ENCODE measurements at regions not wholly inside any gene's neighbourhood (a gene's known extent, or its start where the extent isn't known, plus 50 kb on each side); places are given as distances from the start of the nearest gene placed in this dataset.

DNA sequence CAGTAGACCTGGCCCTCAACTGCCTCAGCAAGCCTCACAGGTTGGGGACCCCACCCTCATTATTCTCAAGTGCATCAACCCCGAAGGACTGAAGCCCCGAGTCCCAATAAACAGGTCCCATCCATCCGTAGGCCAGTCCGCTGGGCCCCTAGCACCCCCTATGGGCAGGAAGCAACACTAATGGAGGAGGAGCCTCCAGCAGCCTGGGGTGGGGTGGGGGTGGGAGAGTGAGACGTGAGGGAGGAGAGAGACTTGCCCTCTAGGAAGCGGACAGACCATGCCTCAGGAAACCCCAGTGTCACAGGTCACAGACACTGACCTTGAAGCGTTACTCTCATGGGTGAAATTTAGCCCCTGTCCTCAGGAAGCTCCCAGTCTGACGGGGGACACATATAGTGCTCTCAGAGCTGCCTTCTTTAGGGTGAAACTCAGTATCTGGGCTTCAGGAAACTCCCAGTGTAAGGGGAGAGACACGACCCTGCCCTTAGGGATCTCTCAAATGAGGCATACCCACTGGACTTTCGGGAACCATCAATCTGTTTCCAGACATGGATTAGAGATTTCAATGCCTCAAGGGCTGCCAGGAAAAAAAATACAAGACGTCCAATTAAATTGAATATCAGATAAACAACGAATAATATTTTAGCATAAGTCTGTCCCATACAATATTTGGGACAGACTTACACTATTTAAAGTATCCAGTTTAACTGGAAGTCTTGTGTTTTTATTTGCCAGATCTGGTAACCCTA lies 125.8 kb downstream of the MRPL14 start (continued):
- TF ChIP-seq XRCC5 (optimal IDR thresholded peaks at IDR 0.05; ENCODE audit: low read length) = peak; percentile 63
- peak; percentile 53 for TF ChIP-seq HDAC1 (CRISPR knock-in tag; IDR thresholded peaks at IDR 0.05)
- TF ChIP-seq, protein P1, sequence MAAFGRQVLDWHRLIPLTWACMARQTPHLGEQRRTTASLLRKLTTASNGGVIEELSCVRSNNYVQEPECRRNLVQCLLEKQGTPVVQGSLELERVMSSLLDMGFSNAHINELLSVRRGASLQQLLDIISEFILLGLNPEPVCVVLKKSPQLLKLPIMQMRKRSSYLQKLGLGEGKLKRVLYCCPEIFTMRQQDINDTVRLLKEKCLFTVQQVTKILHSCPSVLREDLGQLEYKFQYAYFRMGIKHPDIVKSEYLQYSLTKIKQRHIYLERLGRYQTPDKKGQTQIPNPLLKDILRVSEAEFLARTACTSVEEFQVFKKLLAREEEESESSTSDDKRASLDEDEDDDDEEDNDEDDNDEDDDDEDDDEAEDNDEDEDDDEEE (CRISPR knock-in tag; IDR thresholded peaks at IDR 0.05) = 0 out of 2 replicates have a peak, but pooled peaks have one; percentile 9
- TF ChIP-seq KDM3A (CRISPR knock-in tag; IDR thresholded peaks at IDR 0.05; ENCODE audit: low read depth) = peak; percentile 58
- 0 out of 2 replicates have a peak, but pooled peaks have one; percentile 35 for TF ChIP-seq ZNF558 (CRISPR knock-in tag; IDR thresholded peaks at IDR 0.05; ENCODE audit: borderline replicate concordance)
- TF ChIP-seq, protein P2, sequence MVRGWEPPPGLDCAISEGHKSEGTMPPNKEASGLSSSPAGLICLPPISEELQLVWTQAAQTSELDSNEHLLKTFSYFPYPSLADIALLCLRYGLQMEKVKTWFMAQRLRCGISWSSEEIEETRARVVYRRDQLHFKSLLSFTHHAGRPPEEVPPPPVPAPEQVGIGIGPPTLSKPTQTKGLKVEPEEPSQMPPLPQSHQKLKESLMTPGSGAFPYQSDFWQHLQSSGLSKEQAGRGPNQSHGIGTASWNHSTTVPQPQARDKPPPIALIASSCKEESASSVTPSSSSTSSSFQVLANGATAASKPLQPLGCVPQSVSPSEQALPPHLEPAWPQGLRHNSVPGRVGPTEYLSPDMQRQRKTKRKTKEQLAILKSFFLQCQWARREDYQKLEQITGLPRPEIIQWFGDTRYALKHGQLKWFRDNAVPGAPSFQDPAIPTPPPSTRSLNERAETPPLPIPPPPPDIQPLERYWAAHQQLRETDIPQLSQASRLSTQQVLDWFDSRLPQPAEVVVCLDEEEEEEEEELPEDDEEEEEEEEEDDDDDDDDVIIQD (CRISPR knock-in tag; IDR thresholded peaks at IDR 0.05; ENCODE audit: low read depth) = peak; percentile 44; the same call in 1 of the 2 replicates
- TF ChIP-seq, protein P3, sequence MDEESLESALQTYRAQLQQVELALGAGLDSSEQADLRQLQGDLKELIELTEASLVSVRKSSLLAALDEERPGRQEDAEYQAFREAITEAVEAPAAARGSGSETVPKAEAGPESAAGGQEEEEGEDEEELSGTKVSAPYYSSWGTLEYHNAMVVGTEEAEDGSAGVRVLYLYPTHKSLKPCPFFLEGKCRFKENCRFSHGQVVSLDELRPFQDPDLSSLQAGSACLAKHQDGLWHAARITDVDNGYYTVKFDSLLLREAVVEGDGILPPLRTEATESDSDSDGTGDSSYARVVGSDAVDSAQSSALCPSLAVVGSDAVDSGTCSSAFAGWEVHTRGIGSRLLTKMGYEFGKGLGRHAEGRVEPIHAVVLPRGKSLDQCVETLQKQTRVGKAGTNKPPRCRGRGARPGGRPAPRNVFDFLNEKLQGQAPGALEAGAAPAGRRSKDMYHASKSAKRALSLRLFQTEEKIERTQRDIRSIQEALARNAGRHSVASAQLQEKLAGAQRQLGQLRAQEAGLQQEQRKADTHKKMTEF (CRISPR knock-in tag; IDR thresholded peaks at IDR 0.05) = peak; percentile 46
- TF ChIP-seq ZMAT3 (CRISPR knock-in tag; conservative IDR thresholded peaks at IDR 0.05) = 0 out of 2 replicates have a peak, but pooled peaks have one; percentile 32
- TF ChIP-seq, protein P4, sequence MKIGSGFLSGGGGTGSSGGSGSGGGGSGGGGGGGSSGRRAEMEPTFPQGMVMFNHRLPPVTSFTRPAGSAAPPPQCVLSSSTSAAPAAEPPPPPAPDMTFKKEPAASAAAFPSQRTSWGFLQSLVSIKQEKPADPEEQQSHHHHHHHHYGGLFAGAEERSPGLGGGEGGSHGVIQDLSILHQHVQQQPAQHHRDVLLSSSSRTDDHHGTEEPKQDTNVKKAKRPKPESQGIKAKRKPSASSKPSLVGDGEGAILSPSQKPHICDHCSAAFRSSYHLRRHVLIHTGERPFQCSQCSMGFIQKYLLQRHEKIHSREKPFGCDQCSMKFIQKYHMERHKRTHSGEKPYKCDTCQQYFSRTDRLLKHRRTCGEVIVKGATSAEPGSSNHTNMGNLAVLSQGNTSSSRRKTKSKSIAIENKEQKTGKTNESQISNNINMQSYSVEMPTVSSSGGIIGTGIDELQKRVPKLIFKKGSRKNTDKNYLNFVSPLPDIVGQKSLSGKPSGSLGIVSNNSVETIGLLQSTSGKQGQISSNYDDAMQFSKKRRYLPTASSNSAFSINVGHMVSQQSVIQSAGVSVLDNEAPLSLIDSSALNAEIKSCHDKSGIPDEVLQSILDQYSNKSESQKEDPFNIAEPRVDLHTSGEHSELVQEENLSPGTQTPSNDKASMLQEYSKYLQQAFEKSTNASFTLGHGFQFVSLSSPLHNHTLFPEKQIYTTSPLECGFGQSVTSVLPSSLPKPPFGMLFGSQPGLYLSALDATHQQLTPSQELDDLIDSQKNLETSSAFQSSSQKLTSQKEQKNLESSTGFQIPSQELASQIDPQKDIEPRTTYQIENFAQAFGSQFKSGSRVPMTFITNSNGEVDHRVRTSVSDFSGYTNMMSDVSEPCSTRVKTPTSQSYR (CRISPR knock-in tag; IDR thresholded peaks at IDR 0.05; ENCODE audit: borderline replicate concordance) = peak; percentile 67; the same call in 1 of the 2 replicates
- 0 out of 2 replicates have a peak, but pooled peaks have one; percentile 20 for TF ChIP-seq NFE2 (CRISPR knock-in tag; IDR thresholded peaks at IDR 0.05)
- 0 out of 2 replicates have a peak, but pooled peaks have one; percentile 24 for TF ChIP-seq ZNF232 (CRISPR knock-in tag; IDR thresholded peaks at IDR 0.05; ENCODE audit: borderline replicate concordance)
- TF ChIP-seq, protein P5, sequence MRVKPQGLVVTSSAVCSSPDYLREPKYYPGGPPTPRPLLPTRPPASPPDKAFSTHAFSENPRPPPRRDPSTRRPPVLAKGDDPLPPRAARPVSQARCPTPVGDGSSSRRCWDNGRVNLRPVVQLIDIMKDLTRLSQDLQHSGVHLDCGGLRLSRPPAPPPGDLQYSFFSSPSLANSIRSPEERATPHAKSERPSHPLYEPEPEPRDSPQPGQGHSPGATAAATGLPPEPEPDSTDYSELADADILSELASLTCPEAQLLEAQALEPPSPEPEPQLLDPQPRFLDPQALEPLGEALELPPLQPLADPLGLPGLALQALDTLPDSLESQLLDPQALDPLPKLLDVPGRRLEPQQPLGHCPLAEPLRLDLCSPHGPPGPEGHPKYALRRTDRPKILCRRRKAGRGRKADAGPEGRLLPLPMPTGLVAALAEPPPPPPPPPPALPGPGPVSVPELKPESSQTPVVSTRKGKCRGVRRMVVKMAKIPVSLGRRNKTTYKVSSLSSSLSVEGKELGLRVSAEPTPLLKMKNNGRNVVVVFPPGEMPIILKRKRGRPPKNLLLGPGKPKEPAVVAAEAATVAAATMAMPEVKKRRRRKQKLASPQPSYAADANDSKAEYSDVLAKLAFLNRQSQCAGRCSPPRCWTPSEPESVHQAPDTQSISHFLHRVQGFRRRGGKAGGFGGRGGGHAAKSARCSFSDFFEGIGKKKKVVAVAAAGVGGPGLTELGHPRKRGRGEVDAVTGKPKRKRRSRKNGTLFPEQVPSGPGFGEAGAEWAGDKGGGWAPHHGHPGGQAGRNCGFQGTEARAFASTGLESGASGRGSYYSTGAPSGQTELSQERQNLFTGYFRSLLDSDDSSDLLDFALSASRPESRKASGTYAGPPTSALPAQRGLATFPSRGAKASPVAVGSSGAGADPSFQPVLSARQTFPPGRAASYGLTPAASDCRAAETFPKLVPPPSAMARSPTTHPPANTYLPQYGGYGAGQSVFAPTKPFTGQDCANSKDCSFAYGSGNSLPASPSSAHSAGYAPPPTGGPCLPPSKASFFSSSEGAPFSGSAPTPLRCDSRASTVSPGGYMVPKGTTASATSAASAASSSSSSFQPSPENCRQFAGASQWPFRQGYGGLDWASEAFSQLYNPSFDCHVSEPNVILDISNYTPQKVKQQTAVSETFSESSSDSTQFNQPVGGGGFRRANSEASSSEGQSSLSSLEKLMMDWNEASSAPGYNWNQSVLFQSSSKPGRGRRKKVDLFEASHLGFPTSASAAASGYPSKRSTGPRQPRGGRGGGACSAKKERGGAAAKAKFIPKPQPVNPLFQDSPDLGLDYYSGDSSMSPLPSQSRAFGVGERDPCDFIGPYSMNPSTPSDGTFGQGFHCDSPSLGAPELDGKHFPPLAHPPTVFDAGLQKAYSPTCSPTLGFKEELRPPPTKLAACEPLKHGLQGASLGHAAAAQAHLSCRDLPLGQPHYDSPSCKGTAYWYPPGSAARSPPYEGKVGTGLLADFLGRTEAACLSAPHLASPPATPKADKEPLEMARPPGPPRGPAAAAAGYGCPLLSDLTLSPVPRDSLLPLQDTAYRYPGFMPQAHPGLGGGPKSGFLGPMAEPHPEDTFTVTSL (CRISPR knock-in tag; IDR thresholded peaks at IDR 0.05; ENCODE audit: borderline replicate concordance) = 0 out of 2 replicates have a peak, but pooled peaks have one; percentile 50
- TF ChIP-seq ZSCAN9 (CRISPR knock-in tag; IDR thresholded peaks at IDR 0.05; ENCODE audit: borderline replicate concordance) = peak; percentile 56; the same call in 1 of the 2 replicates
- TF ChIP-seq MEIS2 (CRISPR knock-in tag; IDR thresholded peaks at IDR 0.05) = 0 out of 2 replicates have a peak, but pooled peaks have one; percentile 31
- TF ChIP-seq ELF3 (CRISPR knock-in tag; IDR thresholded peaks at IDR 0.05) = peak; percentile 64
- no peak for TF ChIP-seq GATA4 (IDR thresholded peaks at IDR 0.05; ENCODE audit: borderline replicate concordance, low read depth)
